Activated CD8-positive, alpha-beta T cell treated with anti-CD3 and anti-CD28 coated beads for 36 hours (primary cell): ENCODE measurements at regions not wholly inside any gene's neighbourhood (a gene's known extent, or its start where the extent isn't known, plus 50 kb on each side); places are given as distances from the start of the nearest gene placed in this dataset.

ENCODE experiments used
- ATAC-seq: fragments of 200-7000 bp; cut with Tn5 transposase; one replicate; pipeline ENCODE4 v1.10.0; 2021; ENCODE audit warnings: mild to moderate bottlenecking, moderate library complexity
- CTCF ChIA-PET: fragments of 350-600 bp; sonication (Branson Sonifier 250); formaldehyde crosslinking; loops from one replicate; lab custom pipeline; 2021; ENCODE audit warnings: antibody characterized with exemption; lab: Charles Lee
- POLR2A ChIA-PET: fragments of 350-600 bp; sonication (Branson Sonifier 250); formaldehyde crosslinking; loops from one replicate; lab custom pipeline; 2021; ENCODE audit warnings: antibody characterized with exemption; lab: Charles Lee
- DNase-seq: peaks from one replicate; pipeline ENCODE4 v3.0.0-alpha.2; 2020
- H3K27ac Mint-ChIP-seq: one replicate; pipeline ENCODE4 v1.8.0; 2021; ENCODE audit warnings: mild to moderate bottlenecking, mixed read lengths
- H3K27me3 Mint-ChIP-seq: one replicate; pipeline ENCODE4 v1.8.0; 2021; ENCODE audit warnings: mixed read lengths
- H3K36me3 Mint-ChIP-seq: one replicate; pipeline ENCODE4 v1.8.0; 2021; ENCODE audit warnings: low read depth, mixed read lengths
- H3K4me1 Mint-ChIP-seq: one replicate; pipeline ENCODE4 v1.8.0; 2021; ENCODE audit warnings: low read depth, mixed read lengths
- H3K4me3 Mint-ChIP-seq: one replicate; pipeline ENCODE4 v1.8.0; 2021; ENCODE audit warnings: mild to moderate bottlenecking, moderate library complexity, mixed read lengths
- H3K9me3 Mint-ChIP-seq: one replicate; pipeline ENCODE4 v1.8.0; 2021; ENCODE audit warnings: mixed read lengths
- intact Hi-C: fragments of 100-400 bp; cut with micrococcal nuclease; formaldehyde crosslinking; loops from one replicate; pipeline ENCODE4 v1.10.0; 2022
- TF ChIP-seq, protein P1 (sequence below): fragments of 200-600 bp; IDR thresholded peaks from one replicate; pipeline ENCODE4 v1.8.0; 2022; ENCODE audit warnings: antibody characterized with exemption, mild to moderate bottlenecking

DNA sequence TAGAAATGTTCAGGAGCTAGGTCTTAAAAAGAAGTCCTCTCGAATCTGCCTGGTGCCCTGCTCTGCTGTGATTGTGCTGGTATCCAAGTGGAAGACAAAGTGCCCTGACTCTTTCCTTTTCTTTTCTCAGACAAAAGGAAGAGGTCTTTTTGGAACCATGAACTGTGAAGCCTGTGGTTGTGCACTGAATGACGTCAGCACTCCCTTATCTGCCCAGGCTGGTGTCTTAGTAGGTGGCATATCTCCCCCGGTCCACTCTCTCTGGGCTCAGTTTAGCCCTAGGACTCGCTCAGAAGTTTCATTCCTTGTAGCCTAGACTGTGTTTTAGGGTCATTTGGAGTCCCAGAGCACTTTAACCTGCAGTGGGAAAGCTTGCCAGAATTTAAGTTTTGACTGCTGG is 400.3 kb upstream of the CT83 start:
- no peak for ATAC-seq
- intact Hi-C loops = no loop called here
- Mint-ChIP-seq H3K4me3 (no peak overlapping the region), H3K9me3 (no peaks in the 10 kb centered on the region), H3K36me3 (no peaks in the 10 kb centered on the region), H3K27ac (no peak overlapping the region), H3K4me1 (no peaks in the 10 kb centered on the region), H3K27me3 (no peaks in the 10 kb centered on the region)
- ChIA-PET CTCF (no interaction called here), POLR2A (no interaction called here)
- TF ChIP-seq, protein P1, sequence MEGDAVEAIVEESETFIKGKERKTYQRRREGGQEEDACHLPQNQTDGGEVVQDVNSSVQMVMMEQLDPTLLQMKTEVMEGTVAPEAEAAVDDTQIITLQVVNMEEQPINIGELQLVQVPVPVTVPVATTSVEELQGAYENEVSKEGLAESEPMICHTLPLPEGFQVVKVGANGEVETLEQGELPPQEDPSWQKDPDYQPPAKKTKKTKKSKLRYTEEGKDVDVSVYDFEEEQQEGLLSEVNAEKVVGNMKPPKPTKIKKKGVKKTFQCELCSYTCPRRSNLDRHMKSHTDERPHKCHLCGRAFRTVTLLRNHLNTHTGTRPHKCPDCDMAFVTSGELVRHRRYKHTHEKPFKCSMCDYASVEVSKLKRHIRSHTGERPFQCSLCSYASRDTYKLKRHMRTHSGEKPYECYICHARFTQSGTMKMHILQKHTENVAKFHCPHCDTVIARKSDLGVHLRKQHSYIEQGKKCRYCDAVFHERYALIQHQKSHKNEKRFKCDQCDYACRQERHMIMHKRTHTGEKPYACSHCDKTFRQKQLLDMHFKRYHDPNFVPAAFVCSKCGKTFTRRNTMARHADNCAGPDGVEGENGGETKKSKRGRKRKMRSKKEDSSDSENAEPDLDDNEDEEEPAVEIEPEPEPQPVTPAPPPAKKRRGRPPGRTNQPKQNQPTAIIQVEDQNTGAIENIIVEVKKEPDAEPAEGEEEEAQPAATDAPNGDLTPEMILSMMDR = no peak
- no peak for DNase-seq

DNA sequence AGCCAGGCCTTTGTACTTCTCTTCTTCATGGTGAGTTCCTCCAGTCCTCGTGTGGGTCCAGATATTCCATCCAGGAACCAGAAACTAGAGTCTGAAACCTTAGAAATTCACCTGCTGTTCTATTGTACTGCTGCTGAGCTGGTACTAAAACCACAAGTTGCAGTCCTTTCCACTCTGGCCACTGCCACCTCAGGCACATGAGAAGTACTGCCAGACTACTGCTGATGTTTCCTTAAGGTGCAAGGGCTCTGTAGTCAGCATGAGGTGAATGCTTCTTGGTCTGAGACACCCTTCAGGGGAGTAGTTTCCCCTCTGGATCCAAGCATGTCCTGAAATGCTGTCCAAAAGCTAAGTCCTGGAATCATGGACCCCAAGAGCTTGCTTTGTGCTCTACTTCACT is 399.6 kb upstream of the CT83 start:
- Mint-ChIP-seq H3K4me1 (no peaks in the 10 kb centered on the region), H3K27me3 (no peaks in the 10 kb centered on the region), H3K4me3 (no peak overlapping the region), H3K36me3 (no peaks in the 10 kb centered on the region), H3K27ac (no peak overlapping the region), H3K9me3 (no peaks in the 10 kb centered on the region)
- ChIA-PET POLR2A (no interaction called here), CTCF (no interaction called here)
- intact Hi-C loops = no loop called here
- TF ChIP-seq, protein P1 = no peak
- no peak for ATAC-seq
- no peak for DNase-seq

DNA sequence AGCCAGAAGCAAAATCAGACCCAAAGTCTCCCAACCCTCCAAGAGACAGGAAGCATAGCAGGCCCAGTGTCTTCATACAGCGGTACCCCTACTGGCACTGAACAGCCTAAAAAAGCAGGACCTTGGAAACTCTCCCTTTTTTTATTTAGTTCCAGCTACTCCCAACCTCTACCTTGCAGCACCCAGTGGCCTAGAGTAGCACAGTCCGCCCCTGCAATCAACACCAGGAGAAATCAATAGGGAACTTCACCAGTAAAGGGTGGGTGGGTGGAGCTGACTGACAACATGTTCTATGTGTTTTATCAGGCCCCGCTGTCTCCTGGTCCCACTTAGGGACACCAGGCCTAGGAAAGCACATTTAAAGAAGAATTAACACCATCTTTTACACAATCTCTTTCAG is 378.5 kb upstream of the CT83 start:
- CTCF ChIA-PET = no interaction called here
- POLR2A ChIA-PET = no interaction called here
- DNase-seq (no peak), ATAC-seq (no peak)
- intact Hi-C loops = no loop called here
- Mint-ChIP-seq H3K9me3 (no peaks in the 10 kb centered on the region), H3K27me3 (no peaks in the 10 kb centered on the region), H3K4me1 (no peaks in the 10 kb centered on the region), H3K27ac (no peak overlapping the region), H3K36me3 (no peaks in the 10 kb centered on the region), H3K4me3 (no peak overlapping the region)
- TF ChIP-seq, protein P1 = no peak

DNA sequence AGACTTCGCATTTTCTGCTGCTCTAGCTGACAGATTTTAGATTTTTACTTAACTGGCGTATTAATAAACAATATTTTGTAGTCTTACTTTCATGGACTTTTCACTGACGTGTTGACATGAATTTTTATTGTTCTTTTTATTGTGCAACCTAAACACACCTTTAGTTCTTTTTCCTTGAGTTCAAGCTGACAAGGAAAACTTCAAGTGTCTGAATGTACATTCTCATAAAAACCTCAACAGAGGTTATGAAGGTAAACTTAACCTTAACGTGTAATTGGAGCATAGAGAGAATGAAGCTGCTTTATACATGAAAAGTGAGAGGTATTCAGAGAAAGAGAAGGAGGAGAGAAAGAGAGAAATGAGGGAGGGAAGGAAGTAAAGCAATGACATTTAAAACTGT is 364.3 kb upstream of the CT83 start:
- TF ChIP-seq, protein P1 = no peak
- intact Hi-C loops = no loop called here
- Mint-ChIP-seq H3K27me3 (no peaks in the 10 kb centered on the region), H3K4me3 (no peak overlapping the region), H3K36me3 (no peaks in the 10 kb centered on the region), H3K4me1 (no peaks in the 10 kb centered on the region), H3K27ac (no peak overlapping the region), H3K9me3 (no peaks in the 10 kb centered on the region)
- ChIA-PET POLR2A (no interaction called here), CTCF (no interaction called here)
- DNase-seq = no peak
- ATAC-seq = no peak

DNA sequence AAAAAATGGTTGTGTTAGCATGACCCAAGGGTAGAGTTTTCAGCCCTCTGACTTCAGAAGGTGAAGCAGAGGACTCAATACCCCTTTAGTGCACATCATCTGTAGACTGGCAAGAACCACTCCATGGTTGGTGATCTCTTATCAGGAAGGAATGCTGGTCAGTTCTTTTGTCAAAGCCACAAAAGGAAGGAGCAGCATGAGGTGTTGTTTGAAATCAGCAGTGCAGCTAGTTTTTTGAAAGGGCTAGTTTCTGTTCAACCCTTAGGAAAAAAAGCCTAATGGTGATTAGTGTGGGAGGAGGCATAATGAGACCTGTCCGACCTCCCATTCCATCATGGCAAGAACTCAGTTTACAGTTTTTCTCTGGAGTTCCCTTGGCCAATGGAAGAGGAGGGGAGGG is 362.0 kb upstream of the CT83 start:
- intact Hi-C loops = no loop called here
- TF ChIP-seq, protein P1 = no peak
- ATAC-seq (no peak), DNase-seq (no peak)
- Mint-ChIP-seq H3K36me3 (no peaks in the 10 kb centered on the region), H3K27ac (no peak overlapping the region), H3K4me3 (no peak overlapping the region), H3K27me3 (no peaks in the 10 kb centered on the region), H3K9me3 (no peaks in the 10 kb centered on the region), H3K4me1 (no peaks in the 10 kb centered on the region)
- CTCF ChIA-PET = no interaction called here
- POLR2A ChIA-PET = no interaction called here
